ENCODE measurements at regions not wholly inside any gene's neighbourhood (a gene's known extent, or its start where the extent isn't known, plus 50 kb on each side); places are given as distances from the start of the nearest gene placed in this dataset.

GRCh38 chr17:36696805-36697204 lies 95.4 kb downstream of the MRM1 start:
- Histone ChIP-seq H3K36me3 (replicated peaks in 1 of 2; ENCODE audit: control insufficient read depth in 1 of 2, insufficient read depth in 2 of 2, low read length in 2 of 2) (no peaks in the 10 kb centered on the region), H3K4me3 (replicated peaks in 1 of 3; ENCODE audit: low read depth in 2 of 3, low read length in 3 of 3) (no peak overlapping the region), H4K20me1 (ENCODE audit: insufficient read depth, low read length) (no peaks in the 10 kb centered on the region), H3K9ac (ENCODE audit: insufficient read depth, low read length, poor library complexity, severe bottlenecking) (no peak overlapping the region), H2AFZ (ENCODE audit: insufficient read depth, low read depth, low read length, poor library complexity, severe bottlenecking) (no peak overlapping the region), H3K27me3 (ENCODE audit: control insufficient read depth in 2 of 2, insufficient read depth in 2 of 2, low read length in 2 of 2) (no peaks in the 10 kb centered on the region), H3K27ac (ENCODE audit: low read depth in 1 of 2, low read length in 2 of 2) (no peak overlapping the region), H3K9me3 (replicated peaks in 1 of 2; ENCODE audit: control insufficient read depth in 1 of 2, insufficient read depth in 1 of 2, low read length in 2 of 2) (no peaks in the 10 kb centered on the region), H3K4me2 (replicated peaks; ENCODE audit: extremely low read depth, low read length, poor library complexity, severe bottlenecking) (no peak overlapping the region), H3K4me1 (ENCODE audit: control insufficient read depth in 1 of 2, insufficient read depth in 2 of 2, low read length in 2 of 2) (no peaks in the 10 kb centered on the region), H3K79me2 (ENCODE audit: insufficient read depth, low read length) (no peaks in the 10 kb centered on the region)
- TF ChIP-seq CTCF (IDR thresholded peaks at IDR 0.05): no peak
- H3K9me3 Mint-ChIP-seq: peaks cover 0 to 1% (median 0%) of the 10 kb centered on the region in 7 donors
- intact Hi-C loops (cut with micrococcal nuclease): no loop called here
- peaks cover 4 to 16% (median 5%) of the 10 kb centered on the region in 3 donors for H3K27me3 Mint-ChIP-seq (ENCODE audit: low read depth in 3 of 3)
- no peaks in the 10 kb centered on the region for H3K36me3 Mint-ChIP-seq
- WGBS (ENCODE audit: insufficient coverage): 0% methylated on average over 1 of the region's 1 CpG
- no peak overlapping the region for H3K4me3 Mint-ChIP-seq
- H3K27ac Mint-ChIP-seq: no peak overlapping the region
- no peak for DNase-seq
- H3K4me1 Mint-ChIP-seq: no peaks in the 10 kb centered on the region

- Histone ChIP-seq H3K9ac (ENCODE audit: insufficient read depth, low read length, poor library complexity, severe bottlenecking) (no peak overlapping the region), H3K36me3 (replicated peaks in 1 of 2; ENCODE audit: control insufficient read depth in 1 of 2, insufficient read depth in 2 of 2, low read length in 2 of 2) (no peaks in the 10 kb centered on the region), H3K4me1 (ENCODE audit: control insufficient read depth in 1 of 2, insufficient read depth in 2 of 2, low read length in 2 of 2) (no peaks in the 10 kb centered on the region), H3K27me3 (ENCODE audit: control insufficient read depth in 2 of 2, insufficient read depth in 2 of 2, low read length in 2 of 2) (peaks cover 2% of the 10 kb centered on the region in 2 donors), H3K4me3 (replicated peaks in 1 of 3; ENCODE audit: low read depth in 2 of 3, low read length in 3 of 3) (no peak overlapping the region), H3K79me2 (ENCODE audit: insufficient read depth, low read length) (no peaks in the 10 kb centered on the region), H3K9me3 (replicated peaks in 1 of 2; ENCODE audit: control insufficient read depth in 1 of 2, insufficient read depth in 1 of 2, low read length in 2 of 2) (no peaks in the 10 kb centered on the region), H3K27ac (ENCODE audit: low read depth in 1 of 2, low read length in 2 of 2) (no peak overlapping the region), H3K4me2 (replicated peaks; ENCODE audit: extremely low read depth, low read length, poor library complexity, severe bottlenecking) (no peak overlapping the region), H2AFZ (ENCODE audit: insufficient read depth, low read depth, low read length, poor library complexity, severe bottlenecking) (no peak overlapping the region), H4K20me1 (ENCODE audit: insufficient read depth, low read length) (no peaks in the 10 kb centered on the region)
- peaks cover 0 to 1% (median 0%) of the 10 kb centered on the region in 7 donors for H3K9me3 Mint-ChIP-seq
- intact Hi-C loops (cut with micrococcal nuclease): no loop called here
- no peaks in the 10 kb centered on the region for H3K4me1 Mint-ChIP-seq
- H3K27ac Mint-ChIP-seq: no peak overlapping the region
- 69% methylated on average over 2 of the region's 16 CpGs for WGBS (ENCODE audit: insufficient coverage)
- peaks cover 9 to 16% (median 9%) of the 10 kb centered on the region in 3 donors for H3K27me3 Mint-ChIP-seq (ENCODE audit: low read depth in 3 of 3)
- no peak for DNase-seq
- no peak for TF ChIP-seq CTCF (IDR thresholded peaks at IDR 0.05)
- no peaks in the 10 kb centered on the region for H3K36me3 Mint-ChIP-seq
- no peak overlapping the region for H3K4me3 Mint-ChIP-seq
These were observed 96.6 kb downstream of the MRM1 start for GRCh38 chr17:36697903-36698530.
